NCI-H524 treated with DMSO at 0.1 percent for 48 hours (cell line): ENCODE measurements at regions not wholly inside any gene's neighbourhood (a gene's known extent, or its start where the extent isn't known, plus 50 kb on each side); places are given as distances from the start of the nearest gene placed in this dataset.

Experiments
- DNase-seq: peaks from one replicate; lab custom pipeline; 2025; lab: John Stamatoyannopoulos, UW

DNA sequence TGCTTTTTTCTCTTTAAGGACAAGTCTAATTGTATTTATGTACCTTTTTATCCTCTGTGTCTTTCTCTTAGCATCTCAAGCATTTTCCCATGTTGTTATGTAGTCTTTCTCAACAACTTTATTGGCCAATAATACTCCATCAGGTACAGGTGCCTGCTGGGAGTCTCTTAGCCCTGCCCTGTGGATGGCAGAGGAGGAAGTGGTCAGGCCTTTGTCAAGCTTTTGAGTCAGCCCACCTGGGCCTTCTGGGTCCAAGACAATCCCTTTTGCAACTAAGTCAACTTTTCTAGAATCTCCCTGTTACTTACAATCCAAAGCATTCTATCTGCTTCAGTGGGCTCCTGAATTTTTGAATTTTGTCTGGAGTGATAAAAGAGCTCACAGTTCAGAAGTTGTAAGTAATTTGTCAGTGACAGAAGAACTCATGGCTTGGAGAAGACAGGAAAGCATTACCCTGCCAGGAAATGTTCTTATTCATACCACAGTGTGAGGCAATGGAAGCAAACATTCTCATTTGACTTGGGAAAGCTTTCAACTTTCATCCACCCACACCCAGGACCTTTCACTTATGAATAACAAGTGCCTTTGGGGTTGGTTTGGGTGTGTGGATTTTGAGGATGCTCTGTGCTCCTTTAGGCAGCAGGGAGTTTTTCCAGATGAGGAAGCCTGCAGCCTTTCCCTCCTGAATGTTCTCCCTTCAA, 200.0 kb upstream of the S1PR3 start:
- no peak for DNase-seq

DNA sequence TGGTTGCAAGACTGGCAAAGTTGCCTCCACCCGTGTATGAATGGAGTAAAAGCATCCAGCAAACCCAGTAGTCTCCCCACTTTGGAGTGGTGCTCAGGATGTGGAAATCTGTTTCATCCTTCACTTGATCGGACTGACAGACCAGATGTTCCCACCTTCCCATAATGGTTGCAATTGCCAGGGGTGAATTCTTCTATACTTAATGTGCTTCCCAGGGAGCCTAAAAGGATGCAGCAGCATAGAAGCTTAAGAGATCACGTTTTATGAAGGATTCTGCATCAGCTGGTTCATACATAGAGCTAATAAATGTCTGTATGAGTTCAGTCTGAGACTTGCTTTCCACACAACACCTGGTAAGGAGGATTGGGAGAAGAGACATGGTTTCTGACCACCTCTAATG, 198.8 kb upstream of the S1PR3 start:
- DNase-seq = no peak

DNA sequence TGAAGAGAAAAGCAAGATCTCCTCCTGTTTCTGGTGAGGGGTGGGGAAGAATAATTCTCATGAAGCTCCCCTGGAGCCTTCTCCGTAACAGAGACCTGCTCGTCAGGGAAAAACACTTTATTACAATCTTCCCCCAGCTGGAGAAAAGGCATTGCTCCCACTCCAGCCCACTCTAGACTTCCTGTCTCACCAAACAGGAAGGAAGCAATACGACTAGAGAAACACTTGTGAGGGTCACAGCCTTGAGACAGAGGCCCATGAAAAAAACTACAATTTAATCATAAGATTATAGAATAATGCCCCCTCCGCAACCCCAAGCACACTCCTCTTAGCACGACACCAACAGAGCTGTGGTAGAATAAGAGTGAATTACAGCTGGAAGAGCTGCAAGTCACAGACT, 197.2 kb upstream of the S1PR3 start:
- DNase-seq = no peak

DNA sequence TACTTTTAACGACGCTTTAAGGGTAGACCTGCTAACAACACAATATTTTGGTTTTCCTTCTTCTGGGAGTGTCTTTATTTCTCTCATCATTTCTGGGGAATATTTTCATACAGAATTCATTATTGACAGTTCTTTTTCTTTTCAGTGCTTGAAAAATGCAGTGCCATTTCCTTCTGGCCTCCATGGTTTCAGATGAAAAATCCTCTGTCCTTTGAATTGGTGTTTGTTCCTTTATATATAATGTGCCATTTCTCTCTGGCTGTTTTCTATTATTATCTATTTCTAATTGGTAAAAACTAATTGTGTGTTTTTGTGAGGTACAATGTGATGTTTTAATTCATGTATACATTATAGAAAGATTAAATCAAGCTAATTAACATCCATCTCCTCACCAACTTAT, 194.3 kb upstream of the S1PR3 start:
- DNase-seq = no peak

DNA sequence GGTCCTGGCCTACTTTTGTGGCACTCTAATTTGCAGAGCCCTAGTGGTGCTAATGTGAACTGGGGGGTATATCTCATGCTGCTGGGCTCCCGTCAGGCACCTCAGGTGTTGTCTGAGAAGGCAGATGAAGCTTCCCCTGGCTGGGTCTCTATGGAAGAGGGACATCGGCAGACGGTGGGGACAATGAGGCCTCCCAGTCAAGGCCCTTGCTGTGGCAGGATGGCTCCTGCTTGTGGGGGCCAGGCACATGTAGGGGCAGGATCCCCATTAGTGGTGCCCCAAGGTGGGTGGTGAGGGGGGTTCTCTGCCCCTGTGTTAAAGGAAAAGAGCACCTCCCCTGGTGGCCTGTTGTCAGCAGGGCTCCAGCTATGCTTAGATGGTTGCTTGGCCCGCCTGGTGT, 192.8 kb upstream of the S1PR3 start:
- no peak for DNase-seq

DNA sequence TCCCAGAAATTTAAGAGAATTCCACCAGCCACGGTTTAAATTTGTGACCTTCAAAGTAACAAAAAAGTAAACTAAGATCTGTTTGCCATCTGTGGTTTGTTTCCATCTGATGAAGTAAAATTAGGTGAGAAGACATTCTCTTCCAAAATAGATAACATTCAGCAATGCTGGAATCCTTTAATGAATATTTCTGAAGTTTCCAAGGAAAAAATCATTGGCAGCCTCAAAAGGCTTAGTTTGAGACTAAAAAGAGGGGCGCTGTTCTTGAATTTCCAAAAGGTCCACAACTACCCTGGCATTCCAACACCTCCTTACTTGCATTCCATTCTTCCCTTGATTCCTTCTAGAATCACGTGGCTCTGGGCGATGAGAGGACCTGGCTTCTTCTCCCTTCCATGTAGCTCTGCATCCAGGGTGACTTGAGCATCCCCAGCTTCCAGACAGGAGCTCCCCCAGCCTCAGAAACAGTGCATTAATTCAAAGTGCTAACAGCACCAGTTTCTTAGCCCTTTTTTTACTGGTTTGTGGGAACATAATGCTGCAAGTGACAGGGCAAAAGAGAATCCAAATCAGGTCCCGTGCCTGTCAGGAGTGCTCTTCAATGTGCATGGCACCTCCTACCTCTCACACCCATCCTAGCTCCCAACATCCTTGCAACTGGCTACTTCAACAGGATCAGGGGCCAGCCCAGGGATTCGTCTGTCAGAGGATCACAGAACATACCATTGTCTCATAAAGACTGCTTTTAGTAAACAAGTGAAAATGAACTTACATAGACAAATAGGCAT, 191.5 kb upstream of the S1PR3 start:
- DNase-seq = no peak

DNA sequence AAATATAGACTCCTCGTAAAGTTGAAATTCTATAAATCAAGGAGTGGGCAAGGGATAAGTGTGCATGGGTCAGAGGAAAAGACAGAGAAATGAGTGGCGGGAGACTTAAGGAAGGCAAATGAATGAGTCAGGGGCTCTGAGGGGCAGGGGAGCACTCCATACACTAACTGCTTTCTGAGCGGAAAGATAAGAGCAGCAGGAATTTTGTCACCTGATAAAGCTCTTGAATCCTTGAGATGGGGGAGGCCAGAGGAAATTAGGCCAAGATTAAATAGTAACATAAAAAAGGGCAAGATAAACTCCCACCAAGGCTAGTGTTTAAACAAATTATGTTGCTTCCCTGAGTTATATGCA, 191.0 kb upstream of the S1PR3 start:
- DNase-seq = no peak

DNA sequence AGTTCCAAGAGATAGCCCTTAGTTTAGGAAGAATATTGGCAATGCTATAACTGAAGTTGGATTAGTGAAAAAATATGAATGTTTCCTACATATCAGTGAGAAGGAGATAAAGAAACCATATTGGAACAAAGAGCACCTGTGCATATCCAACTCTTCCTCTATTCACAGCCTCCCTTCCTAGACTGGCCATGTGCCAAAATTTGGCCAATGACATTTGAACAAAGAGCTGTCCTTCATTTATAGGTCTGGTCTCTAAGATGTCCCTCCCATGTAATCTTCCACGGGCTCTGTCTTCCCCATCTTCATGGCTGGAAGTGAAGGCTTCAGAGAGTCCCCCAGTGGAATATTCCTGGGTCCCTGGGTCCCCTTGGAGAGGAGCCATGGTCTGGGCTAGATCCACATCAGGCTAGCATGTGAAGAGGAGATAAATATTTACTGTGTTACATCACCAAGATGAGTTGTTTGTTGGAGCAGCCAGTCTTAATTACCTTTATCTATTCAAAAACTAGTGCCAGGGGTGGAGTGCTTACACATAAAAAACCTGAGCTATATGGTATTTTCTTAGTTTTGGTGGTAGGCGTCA, 190.0 kb upstream of the S1PR3 start:
- no peak for DNase-seq

DNA sequence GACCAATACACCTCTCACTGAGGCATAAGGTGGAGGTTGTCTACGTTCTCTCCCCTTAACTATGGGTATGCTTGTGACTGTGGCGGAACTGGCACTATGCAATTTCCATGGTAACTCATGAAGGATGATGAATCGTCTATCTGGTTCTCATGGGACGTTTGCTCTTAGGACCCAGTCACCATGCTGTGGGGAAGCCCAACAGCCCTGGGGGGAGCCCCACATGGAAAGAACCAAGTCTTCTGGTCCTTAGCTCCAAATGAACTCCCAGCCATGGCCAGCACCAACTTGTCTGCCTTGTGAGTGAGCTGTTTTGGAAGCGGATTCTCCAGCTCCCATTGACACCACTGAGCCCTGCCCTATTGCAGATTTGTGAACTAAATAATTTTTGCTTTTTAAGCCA, 188.7 kb upstream of the S1PR3 start:
- no peak for DNase-seq

DNA sequence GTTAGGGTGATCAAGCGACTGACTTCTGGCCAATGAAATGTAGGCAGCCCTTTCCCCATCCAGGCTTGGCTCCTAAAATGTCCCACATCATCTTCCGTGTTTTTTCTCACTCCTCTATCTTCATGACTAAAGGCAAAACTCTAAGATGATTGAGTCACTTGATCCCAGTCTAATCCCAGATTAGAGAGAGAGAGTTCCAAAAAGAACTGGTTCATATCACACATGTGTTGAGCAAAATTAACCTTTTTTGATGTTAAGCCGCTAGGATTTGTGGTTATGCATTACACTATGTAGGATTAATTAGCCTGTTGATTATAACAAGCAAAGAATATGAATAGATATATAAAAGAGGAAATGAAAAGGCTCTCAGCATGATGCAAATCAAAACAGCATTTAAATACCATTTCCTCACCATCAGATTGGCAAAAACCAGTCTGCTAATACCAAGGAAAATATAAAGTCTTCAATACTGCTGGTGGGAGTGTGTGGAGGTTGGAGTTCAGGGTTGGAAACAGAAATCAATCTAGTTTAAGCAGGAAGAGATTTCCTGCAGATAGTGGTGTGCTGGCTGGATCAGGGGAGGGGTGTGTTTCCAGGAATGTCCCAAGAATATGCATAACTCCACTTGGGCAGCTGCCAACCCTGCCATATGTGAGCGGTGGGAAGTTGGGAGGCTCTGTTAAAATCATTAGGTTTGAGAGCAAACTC, 187.6 kb upstream of the S1PR3 start:
- DNase-seq = no peak

DNA sequence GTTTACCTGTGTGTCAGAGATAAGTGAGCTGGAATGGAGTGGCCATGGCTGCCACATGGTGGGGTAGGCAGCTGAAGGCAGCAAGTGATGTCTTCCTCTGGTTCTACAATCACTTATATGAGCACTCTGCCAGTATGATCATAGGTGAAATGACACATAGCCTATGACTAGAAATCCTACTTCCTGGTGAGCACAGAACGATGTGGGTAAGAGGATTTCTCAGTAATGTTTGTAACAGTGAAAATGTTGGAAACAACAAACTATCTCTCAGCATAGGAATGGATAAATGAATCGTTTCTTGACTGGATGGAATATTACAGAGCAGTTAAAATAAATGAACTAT, 187.0 kb upstream of the S1PR3 start:
- DNase-seq = no peak

DNA sequence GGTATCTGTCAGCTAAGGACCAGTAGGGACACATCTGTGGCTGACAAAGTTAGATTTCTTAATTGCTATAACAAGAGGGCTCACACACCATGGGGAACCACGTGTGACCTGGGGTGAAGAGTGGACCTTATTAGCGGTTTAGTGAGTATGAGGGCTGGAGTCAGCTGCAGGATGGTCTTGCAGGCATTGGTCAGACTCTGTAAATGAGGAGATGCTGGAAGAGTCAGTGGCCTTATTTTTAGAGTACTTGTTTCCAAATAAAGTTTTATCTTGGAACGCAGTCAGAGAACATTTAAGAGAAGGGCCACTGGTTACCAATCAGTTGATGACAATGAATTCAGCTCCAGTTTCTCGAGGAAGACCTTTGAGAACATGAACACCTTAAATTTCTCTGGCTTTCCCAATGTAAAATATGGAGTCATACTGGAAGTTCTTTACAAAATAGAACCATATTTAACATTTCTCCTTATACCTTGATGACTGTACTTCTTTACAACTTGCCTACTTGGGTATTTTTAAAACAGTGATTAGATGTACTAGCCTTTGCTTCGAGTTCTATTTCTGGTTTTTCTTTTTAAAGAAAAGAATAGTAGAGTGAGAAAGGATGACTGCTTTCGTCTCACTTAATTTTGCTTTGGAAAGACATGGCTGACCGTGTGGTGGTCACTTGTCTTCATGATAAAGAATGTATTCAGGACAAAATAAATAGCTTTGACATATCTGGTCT, 185.9 kb upstream of the S1PR3 start:
- no peak for DNase-seq

DNA sequence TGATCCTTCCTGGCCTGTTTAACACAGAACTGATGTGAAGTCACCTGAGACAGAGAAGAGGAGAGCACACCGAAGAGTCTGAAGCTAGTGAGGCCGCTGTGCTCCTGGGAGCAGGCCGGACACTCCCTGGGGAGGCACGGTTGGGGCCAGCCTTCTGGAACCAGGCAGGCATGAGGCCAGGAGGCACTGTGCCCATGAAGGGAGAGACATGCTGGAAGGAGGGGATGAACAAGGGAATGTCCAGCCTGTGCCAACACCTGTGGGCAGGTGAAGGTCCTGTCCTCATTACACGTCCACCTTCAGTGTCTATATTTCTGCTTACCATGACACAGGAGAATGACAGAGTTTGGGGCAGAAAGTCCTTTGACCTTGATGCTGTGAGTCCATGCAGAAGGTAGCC, 183.8 kb upstream of the S1PR3 start:
- DNase-seq = no peak

DNA sequence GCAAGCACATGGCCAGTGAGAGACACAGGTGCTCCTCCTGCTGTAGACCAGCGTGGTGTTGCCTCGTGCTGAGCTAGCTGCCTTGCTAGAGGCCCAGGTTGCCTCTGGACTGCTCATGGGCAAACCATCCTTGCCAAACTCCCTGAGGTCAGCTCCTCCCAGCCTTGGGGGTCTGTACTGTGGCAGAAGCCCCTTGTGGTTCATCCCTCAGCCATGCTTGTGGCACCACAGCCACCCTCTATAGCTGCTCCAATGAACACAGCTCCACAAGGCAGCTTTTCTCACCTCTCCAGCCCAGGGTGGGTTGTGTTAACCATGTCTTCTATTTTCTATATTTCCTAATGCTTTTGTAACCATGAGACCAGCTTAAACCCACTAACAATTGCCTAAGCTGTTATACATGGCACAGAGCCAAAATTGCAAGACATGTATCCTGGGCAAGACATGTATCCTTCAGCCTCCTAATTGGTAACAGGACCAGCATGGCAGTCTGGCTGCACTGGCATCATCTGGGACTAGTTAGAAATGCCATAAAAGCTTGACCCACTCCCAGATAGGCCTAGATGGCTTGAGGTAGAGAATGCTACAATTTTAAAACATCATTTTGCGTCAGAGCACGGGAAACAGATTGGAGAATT, 183.1 kb upstream of the S1PR3 start:
- no peak for DNase-seq

DNA sequence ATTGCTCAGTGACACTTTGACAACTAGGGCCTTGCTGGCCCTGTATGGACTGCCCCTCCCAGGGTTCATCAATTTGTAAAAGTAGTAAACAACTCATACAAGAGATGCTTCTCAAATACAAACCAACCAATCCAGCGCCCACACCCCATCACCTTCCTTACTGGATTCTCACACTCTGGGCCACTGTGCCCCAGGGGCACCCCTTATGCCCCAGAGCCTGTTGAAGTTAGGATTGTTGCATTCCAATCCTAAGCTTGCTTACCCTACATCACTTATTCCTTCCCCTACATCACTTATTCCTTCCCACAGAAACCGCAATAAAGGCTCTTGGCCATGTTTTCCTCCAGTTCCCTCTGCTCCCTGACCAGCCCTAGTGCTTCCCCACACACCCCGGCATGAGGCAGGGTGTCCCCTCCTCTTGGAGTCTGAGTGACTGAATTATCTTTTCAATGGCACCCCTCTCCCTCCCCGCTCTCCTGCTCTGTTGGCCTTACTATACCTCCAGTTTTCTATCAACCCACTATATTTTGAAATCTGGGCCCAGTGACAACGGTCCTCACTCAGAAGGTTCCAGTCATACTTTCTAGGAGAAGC, 182.4 kb upstream of the S1PR3 start:
- DNase-seq = no peak

DNA sequence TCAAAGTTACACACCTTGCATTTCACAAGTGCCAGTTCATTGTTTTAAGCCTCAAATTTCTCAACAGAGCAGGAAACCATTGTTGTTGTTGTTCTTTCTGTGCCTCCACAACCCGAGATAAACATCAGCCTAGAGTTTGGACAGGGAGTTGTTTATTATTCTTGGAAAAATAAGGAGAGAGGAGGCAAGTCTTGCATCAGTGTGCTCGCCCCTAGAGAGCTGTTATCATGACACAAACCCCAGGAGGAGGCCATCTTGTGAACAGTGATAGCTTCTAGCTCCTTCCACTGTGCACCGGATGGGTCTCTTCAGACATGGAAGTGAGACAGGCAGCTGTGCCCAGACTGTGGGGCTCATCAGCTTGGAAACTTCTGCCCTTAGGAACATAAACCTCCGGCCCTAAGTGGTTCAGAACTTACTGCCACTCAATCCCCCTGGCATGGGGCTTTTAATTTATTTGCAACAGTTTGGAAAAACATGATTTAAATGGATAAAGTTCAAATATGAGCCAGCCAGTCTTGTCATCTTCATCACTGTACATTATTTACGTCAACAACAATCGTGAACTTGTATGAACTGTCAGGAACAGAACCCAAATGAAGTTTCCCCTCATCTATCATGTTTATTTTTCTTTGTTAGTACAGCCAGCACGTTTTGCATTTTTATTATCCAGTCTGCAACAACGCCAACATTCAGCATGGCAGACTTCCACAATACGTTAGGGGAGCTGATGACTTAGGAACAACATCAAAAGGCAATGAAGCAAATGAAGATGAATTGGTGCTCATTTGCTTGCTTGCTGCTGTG, 181.7 kb upstream of the S1PR3 start:
- DNase-seq = no peak

DNA sequence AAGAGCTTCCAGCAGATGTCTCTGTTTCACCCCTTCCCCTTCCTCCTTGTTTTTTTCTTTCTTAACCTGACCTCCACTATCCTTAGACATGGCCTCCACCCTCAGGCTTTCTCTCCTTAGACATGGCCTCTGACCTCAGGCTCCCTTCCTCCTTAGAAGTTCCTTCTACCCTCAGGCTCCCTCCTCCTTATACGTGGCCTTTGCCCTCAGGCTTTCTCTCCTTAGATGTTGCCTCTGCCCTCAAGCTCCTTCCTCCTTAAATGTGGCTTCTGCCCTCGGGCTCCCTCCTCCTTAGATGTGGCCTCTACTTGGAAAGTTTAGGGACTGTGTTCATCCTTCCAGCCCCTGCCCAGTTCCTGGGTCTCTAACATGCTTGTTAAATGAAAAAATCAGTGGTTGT, 180.4 kb upstream of the S1PR3 start:
- no peak for DNase-seq

DNA sequence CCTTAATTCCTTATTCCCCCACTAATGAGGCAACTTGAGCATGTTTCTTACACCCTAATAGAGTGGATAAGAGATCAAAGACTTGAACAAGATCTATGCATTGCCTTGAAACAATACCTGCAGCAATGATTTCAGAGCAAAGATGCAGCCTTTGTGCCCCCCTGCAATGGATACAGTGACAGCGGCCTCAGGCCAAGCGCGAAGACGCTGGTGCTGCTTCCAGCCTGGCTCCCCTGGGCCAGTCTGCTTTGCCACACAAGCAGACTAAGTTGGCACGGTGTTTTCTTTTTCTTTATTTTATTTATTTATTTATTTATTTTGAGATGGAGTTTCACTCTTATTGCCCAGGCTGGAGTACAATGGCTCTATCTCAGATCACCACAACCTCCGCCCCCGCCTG, 179.8 kb upstream of the S1PR3 start:
- DNase-seq = no peak

DNA sequence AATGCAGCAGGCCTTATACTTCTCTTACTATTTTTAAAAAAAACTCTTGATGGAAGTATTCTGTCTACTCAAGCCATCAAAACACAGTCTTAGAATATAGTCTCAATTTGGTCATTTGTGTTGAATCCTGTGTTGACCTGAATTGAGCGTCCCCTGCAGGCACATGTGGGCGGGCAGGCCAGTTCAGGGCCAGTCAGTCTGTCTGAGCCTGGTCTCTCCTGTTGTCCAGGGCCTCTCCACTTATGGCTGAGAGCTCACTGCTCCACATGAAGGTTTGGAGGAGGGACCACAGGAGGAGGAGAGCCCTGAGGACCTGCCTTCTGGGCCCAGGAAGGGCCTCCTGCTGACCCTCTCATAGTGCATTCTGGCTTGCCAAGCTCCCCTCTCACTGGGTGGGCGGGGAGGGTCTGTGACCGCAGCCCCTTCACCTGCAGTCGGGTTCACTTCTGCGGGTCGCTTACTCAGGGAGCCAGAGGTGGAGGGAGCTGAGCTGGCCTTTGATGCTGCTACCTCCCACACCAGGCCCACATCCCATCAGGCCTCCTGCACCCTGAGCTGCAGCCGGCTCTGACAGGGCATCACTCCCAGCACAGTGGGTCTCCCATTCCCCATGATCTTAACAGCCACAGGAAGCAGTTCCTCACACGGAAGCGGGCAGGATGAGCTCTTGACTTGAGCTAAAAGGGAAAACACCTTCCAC, 178.2 kb upstream of the S1PR3 start:
- no peak for DNase-seq

DNA sequence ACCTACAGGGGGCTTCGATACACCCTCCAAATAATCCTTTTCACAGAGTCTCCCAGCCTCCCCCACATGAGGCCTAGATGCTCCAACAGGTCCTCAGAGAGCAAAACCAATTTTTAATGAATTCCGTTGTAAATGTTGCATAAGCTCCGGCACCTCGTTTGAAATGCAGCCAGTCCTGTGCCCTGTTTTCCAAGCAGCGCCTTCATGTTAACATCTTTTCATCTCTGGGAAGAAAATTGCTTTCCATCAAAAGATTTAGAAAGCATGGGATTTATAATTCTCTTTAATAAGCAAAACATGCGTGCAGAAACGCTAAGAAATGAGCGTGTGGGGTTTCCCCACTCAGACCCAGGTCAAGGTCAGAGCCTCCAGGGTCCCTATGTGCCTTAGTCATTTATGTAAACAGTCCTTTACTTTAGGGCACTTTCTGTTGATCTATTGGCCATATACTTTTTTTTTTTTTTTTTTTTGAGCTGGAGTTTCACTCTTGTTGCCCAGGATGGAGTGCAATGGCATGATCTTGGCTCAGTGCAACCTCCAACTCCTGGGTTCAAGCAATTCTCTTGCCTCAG, 177.5 kb upstream of the S1PR3 start:
- no peak for DNase-seq
